HG03432 (cell line): ENCODE measurements at regions not wholly inside any gene's neighbourhood (a gene's known extent, or its start where the extent isn't known, plus 50 kb on each side); places are given as distances from the start of the nearest gene placed in this dataset.
"Not testable (repeated sequence)": the region's sequence is repeated elsewhere in the genome, so short reads cannot be mapped to it uniquely, and the experiment has no call there.

Experiments
- ATAC-seq: cut with Tn5 transposase; IDR thresholded peaks from one replicate; pipeline ENCODE4 v1.9.1; 2021; ENCODE audit warnings: mild to moderate bottlenecking, moderate library complexity; ENCODE audit not compliant: unreplicated experiment

- no peak for ATAC-seq
Measured at GRCh38 chr6:122207794-122208193, 191.7 kb upstream of the HSF2 start.

GRCh38 chr6:122214605-122215318, 184.7 kb upstream of the HSF2 start:
- ATAC-seq = no peak

- ATAC-seq = no peak
Measured at GRCh38 chr6:122220254-122220653, 179.2 kb upstream of the HSF2 start.

DNA sequence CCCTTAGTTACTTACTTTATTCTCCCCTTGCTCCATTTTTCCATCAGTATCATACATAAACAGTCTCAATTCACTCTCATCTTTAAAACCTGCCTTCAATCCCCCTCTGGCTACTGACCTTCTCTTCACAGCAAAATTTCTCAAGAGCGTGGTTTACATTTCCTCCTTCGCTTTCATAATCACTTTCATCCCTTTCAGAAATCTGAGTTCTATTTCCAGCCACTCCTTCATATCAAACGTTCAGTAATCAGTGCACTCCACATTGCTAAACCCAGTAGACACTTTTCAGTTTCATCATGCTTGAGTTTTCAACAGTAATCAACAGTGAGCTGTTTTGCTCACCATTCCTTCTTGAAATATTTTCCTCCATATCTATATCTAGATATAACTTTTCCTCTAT, 176.7 kb upstream of the HSF2 start:
- ATAC-seq = peak; percentile 50

GRCh38 chr6:122223251-122223650, 176.2 kb upstream of the HSF2 start:
- no peak for ATAC-seq

DNA sequence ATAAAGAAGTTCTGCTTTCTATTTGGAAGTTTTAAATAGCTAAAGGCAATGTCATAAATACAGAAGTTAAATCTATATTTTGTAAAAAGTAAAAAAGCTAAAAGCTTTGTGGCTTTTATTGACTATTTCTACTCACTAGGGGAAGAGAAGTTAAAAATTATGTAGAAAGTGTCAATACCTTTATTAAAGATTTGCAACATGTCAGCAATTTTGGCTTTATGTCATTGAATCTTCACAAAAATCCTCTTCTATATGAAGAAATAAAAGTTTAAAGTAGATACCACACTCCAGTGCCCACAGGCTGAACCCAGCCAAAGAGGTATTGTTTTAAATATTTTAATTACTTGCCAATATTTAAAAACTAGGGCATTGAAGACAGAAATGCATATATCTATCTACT, 160.6 kb upstream of the HSF2 start:
- ATAC-seq = no peak

GRCh38 chr6:122246906-122247658, 152.4 kb upstream of the HSF2 start:
- no peak for ATAC-seq

DNA sequence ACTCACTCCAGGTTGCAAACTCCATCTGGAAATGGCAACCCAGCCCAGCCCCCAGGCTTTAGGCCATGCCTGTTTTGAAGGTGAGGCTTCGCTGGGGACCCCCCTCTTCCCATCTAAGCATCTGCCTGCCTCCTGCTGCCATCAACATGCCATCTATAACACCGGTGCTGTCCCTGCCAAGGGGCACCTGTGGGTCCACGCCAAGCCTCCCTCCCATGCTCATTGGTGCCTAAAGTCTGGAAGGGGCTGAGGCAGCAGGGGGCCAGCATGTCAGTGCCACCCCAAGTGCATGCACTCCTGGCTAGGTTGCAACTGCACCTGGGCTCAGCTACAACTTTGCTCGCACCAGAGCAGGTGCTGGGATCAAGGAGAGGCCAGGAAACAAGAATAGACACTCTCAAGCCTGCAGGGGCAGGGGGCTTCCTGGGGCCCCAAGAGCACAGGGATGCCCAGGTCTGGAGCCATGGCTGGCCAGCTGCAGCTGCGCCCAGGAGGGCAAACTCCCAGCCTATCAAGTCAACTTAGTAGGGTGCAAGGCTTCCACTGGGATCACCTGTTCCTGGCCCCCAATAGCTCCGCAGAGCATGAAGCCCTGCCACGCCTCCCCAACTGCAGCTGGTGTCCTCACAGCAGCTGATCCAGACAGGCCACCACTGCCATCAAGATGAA, 151.3 kb upstream of the HSF2 start:
- ATAC-seq = no peak

DNA sequence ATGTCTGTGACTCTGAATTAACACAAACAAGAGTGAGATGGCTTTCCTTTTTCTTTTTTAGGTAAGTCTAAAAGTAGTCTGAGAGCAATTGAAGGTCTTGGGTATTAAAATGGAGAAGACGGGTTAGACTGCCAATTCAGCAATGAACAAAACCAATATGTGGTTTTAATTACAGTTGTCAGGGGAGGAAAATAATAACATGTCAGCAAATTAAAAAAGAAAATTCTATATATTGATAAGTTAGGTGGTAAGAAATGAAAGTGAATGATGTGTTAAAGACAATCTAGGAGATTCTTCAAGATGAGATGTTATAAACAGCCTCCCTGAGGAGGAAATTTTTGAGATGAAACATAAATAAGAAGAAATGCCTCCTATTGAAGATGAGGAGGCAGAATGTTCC, 150.6 kb upstream of the HSF2 start:
- no peak for ATAC-seq

GRCh38 chr6:122258839-122259238, 140.6 kb upstream of the HSF2 start:
- no peak for ATAC-seq

DNA sequence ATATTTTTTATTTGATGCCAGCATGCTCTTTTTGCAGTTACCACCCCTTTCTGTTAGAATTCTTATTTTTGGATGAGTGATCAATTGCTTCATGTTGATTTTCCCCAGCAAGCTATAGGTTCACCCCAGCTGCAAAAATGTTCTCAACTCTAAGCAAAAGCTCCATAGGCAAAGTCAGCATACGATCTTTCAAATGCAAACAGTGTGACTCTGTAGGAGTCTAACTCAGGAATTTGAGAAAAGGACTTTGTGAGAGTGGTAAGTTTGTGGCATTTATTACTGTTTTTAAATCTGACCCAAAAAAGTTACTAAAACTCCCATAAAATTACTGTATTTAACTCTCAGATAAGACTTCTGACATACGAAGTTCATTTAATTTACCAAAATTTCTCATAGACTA, 134.9 kb upstream of the HSF2 start:
- no peak for ATAC-seq

DNA sequence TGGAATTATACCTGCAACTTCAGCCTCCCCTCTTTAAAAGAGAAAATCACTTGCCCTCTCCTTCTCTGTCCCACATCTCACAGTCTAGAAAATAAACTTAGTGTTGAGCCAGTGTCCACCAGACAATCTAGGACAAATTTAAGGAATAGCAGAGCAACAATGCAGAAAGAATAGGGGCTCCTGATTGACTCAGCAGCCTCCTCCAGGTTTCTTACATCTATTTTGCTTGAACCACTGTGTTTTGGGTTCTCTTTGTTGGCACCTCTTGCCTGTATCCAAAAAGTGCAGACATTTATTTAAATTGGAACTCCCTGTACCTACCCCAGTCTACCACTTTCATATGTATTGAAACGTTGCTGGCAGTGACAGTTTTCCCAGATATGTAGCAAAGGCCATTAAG, 133.7 kb upstream of the HSF2 start:
- ATAC-seq = no peak

DNA sequence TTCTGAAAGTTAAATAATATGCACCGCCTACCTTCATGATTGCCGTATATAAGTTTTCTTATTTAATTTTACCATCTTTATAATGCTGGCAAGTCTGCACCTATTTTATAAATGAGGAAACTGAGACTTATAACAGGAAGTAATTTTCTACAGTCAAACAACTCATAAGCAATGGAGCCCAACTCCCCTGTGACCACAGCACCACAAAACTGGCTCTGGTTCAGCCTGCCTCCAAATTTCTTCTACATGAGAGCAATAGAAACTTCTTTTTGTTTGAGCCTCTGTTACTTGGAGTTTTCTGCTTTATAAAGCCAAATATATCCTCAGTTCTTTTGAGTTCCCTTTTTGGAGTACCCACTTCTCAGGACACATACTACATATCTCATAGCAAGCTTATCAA, 131.1 kb upstream of the HSF2 start:
- no peak for ATAC-seq

- ATAC-seq = no peak
Measured at GRCh38 chr6:122276637-122277036, 122.8 kb upstream of the HSF2 start.

DNA sequence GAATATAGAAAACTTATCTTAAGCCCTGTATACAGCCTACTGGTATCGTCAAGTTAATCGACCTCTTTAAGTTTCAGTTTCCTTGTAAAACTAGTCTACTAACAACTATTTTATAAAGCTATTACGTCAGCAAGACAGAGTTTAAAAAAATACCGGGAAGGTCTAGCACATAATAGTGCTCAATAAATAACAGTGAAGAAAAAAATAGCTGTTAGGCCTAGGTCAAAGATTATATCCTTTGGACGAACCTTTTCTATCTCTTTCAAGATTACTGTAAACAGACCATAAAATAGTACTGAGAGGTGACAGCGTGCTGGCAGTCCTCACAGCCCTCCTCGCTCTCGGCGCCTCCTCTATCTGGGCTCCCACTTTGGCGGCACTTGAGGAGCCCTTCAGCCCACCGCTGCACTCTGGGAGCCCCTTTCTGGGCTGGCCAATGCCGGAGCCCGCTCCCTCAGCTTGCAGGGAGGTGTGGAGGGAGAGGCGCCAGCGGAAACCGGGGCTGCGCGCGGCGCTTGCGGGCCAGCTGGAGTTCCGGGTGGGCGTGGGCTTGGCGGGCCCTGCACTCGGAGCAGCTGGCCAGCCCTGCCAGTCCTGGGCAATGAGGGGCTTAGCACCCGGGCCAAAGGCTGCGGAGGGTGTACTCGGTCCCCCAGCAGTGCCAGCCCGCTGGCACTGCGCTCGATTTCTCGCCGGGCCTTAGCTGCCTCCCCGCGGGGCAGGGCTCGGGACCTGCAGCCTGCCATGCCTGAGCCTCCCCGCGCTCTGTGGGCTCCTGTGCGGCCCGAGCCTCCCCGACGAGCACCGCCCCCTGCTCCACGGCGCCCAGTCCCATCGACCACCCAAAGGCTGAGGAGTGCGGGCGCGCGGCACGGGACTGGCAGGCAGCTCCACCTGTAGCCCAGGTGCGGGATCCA, 119.1 kb upstream of the HSF2 start:
- not testable (repeated sequence) for ATAC-seq

DNA sequence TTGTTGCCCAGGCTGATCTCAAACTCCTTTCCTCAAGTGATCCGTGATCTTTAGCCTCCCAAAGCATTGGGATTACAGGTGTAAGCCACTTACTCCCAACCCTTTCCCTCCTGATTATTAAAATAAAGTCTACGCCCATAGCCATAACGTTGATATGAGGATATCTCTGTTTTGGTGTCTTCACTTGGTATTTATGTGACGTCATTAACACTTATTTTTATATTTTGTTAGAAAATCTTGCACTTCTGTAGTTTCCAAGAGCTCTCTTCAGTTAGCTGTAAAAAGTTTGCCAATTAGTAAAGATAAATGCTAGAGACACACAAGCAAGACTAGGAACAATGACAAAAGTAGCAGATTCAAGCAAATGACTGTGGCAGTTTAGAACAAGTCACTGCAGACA, 115.6 kb upstream of the HSF2 start:
- ATAC-seq = no peak

DNA sequence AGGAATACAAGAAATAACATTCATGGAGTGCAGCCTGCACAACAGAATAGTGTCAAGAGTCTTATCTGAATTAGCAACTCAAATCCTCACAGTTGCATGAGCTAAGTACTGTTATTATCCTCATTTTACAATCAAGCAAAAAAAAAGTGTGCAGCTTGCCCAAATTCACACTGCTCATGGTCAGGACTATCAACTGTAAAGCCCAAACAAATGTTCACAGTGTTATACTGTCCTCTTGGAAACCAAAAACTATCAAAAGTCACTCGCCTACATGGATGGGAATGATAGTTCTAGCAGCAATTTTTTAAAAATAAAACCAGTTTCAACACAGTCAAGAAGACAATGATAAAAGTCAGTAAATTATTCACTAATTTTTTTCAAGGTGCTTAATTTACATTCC, 114.6 kb upstream of the HSF2 start:
- ATAC-seq = no peak

GRCh38 chr6:122285292-122285913, 114.0 kb upstream of the HSF2 start:
- ATAC-seq = no peak

GRCh38 chr6:122286512-122286911, 112.9 kb upstream of the HSF2 start:
- no peak for ATAC-seq

DNA sequence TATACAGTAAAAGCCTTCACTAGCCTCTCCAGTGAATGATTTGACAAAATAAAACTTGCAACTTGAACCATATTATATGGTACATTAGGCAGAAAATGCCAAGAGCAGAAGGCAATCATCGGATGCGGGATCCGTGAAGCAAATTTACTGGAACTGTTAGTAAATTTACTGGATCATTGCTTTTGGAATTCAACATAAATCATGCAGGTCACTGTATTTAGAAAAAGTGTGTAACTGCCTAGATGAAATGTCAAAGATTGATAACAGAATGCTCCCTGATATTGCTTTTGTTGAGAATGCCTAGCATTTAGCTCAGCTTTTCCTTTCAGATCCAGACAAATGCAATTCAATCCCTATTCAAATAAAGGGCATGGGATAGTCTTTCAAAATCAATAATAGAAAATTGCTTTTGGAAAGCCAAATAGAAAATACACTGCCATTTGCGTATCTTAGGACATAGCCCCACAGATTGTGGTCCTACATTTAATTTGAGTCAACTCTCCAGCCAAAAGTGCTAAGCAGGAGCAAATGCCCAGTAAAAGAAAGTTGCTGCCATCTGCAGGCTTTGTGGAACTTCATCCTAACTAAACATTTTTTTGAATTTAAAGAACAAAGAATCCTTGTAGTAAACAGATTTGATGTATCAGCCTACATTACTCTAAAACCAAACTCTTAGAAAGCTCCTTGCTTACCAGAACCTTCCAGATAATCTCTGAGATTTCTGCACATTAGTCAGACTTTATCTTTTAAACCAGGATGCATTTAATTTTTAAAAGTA, 109.5 kb upstream of the HSF2 start:
- no peak for ATAC-seq
